PC-9 (cell line): ENCODE measurements at regions not wholly inside any gene's neighbourhood (a gene's known extent, or its start where the extent isn't known, plus 50 kb on each side); places are given as distances from the start of the nearest gene placed in this dataset.

Experiments
- BruUV-seq: library from RNA; stranded (reverse); fragments of 400-500 nt; replicated peaks from 2 replicates; lab custom pipeline; 2021; lab: Mats Ljungman, UMichigan
- CTCF ChIA-PET: fragments of 300-600 bp; sonication (Branson Sonifier 250); formaldehyde crosslinking; loops from one replicate; lab custom pipeline; 2022; ENCODE audit warnings: antibody characterized with exemption; lab: Charles Lee
- POLR2A ChIA-PET: fragments of 300-600 bp; sonication (Branson Sonifier 250); formaldehyde crosslinking; loops from one replicate; lab custom pipeline; 2022; ENCODE audit warnings: antibody characterized with exemption; ENCODE audit not compliant: unreplicated experiment; lab: Charles Lee
- DNase-seq, 2 experiments: peaks; one replicate each; pipeline versions ENCODE4 v3.0.0 to v3.0.0-alpha.2; 2015 to 2022; ENCODE audit warnings: mixed read lengths in 1 of 2
- H2AFZ ChIP-seq: fragments of 200-600 bp; sonication (generic); 2 replicates; pipeline ENCODE4 v1.8.1; 2017; ENCODE audit warnings: antibody characterized with exemption
- H3F3A ChIP-seq: fragments of 200-600 bp; sonication (generic); 2 replicates; pipeline ENCODE4 v1.8.1; 2017; ENCODE audit warnings: antibody characterized with exemption, mild to moderate bottlenecking, low read depth; ENCODE audit not compliant: insufficient read depth
- H3K27ac ChIP-seq: fragments of 200-600 bp; sonication (generic); 2 replicates; pipeline ENCODE4 v1.6.1; 2016; ENCODE audit warnings: mixed run types
- H3K27me3 ChIP-seq: fragments of 200-600 bp; sonication (generic); 2 replicates; pipeline ENCODE4 v1.6.1; 2016; ENCODE audit warnings: low read depth, mixed run types; ENCODE audit not compliant: insufficient read depth
- H3K36me3 ChIP-seq: fragments of 200-600 bp; sonication (generic); 2 replicates; pipeline ENCODE4 v1.6.1; 2016; ENCODE audit warnings: low read depth, mixed run types
- H3K4me1 ChIP-seq: fragments of 200-600 bp; sonication (generic); replicated peaks from 2 replicates; pipeline ENCODE4 v1.6.1; 2016; ENCODE audit warnings: mixed run types; ENCODE audit not compliant: insufficient read depth
- H3K4me2 ChIP-seq: fragments of 200-600 bp; sonication (generic); 2 replicates; pipeline ENCODE4 v1.6.1; 2017; ENCODE audit warnings: mixed run types
- H3K4me3 ChIP-seq: fragments of 200-600 bp; sonication (generic); 2 replicates; pipeline ENCODE4 v1.6.1; 2016; ENCODE audit warnings: mixed run types
- H3K79me2 ChIP-seq: fragments of 200-600 bp; sonication (generic); 2 replicates; pipeline ENCODE4 v1.6.1; 2017; ENCODE audit warnings: low read depth, mixed run types
- H3K9me2 ChIP-seq: fragments of 200-600 bp; sonication (generic); 2 replicates; pipeline ENCODE4 v1.8.1; 2017; ENCODE audit warnings: mild to moderate bottlenecking; ENCODE audit not compliant: insufficient read depth
- H3K9me3 ChIP-seq: fragments of 200-600 bp; sonication (generic); 2 replicates; pipeline ENCODE4 v1.8.1; 2016; ENCODE audit warnings: low read depth; ENCODE audit not compliant: insufficient read depth
- H4K20me1 ChIP-seq: fragments of 200-600 bp; sonication (generic); 2 replicates; pipeline ENCODE4 v1.8.1; 2017; ENCODE audit not compliant: insufficient read depth
- CTCF ChIP-seq: fragments of 200-600 bp; sonication (generic); conservative IDR thresholded peaks from 2 replicates; pipeline ENCODE4 v1.6.1; 2017; ENCODE audit warnings: mixed run types, antibody characterized with exemption, mild to moderate bottlenecking, moderate library complexity
- EZH2 ChIP-seq: fragments of 200-600 bp; sonication (generic); IDR thresholded peaks from 2 replicates; pipeline ENCODE4 v1.8.0; 2017; ENCODE audit warnings: antibody characterized with exemption, low read depth
- intact Hi-C: fragments of 100-400 bp; cut with micrococcal nuclease; formaldehyde crosslinking; loops from one replicate; pipeline ENCODE4 v1.10.0; 2022; ENCODE audit not compliant: unreplicated experiment

GRCh38 chr22:20648306-20648903 is 125.5 kb upstream of the SERPIND1 start:
- no peaks in the 10 kb centered on the region for H3K9me2 ChIP-seq
- ChIA-PET POLR2A (no interaction called here), CTCF (no interaction called here)
- no peaks in the 10 kb centered on the region for H3K9me3 ChIP-seq
- H4K20me1 ChIP-seq, result no peaks in the 10 kb centered on the region
- BruUV-seq, result no TSS peak
- H3K27me3 ChIP-seq, result no peaks in the 10 kb centered on the region; the same call in 1 of the 2 replicates
- H3F3A ChIP-seq, result no peaks in the 10 kb centered on the region
- no peak overlapping the region for H3K4me2 ChIP-seq
- no peak overlapping the region for H3K27ac ChIP-seq
- no peaks in the 10 kb centered on the region for H3K4me1 ChIP-seq
- intact Hi-C loops, result no loop called here
- no peaks in the 10 kb centered on the region for H3K79me2 ChIP-seq
- H3K36me3 ChIP-seq, result no peaks in the 10 kb centered on the region
- TF ChIP-seq CTCF (no peak), EZH2 (no peak)
- H3K4me3 ChIP-seq, result no peak overlapping the region
- DNase-seq, result no peak
- H2AFZ ChIP-seq, result no peak overlapping the region

GRCh38 chr22:20650294-20651207 is 123.4 kb upstream of the SERPIND1 start:
- no peaks in the 10 kb centered on the region for H3K79me2 ChIP-seq
- BruUV-seq, result no TSS peak
- H3K27me3 ChIP-seq, result no peaks in the 10 kb centered on the region
- H3K4me3 ChIP-seq, result no peak overlapping the region
- no peaks in the 10 kb centered on the region for H3K9me2 ChIP-seq
- H3K9me3 ChIP-seq, result no peaks in the 10 kb centered on the region
- no peak overlapping the region for H2AFZ ChIP-seq
- TF ChIP-seq CTCF (no peak), EZH2 (no peak)
- ChIA-PET CTCF (no interaction called here), POLR2A (interaction anchor here (0.7 kb wide), 1 partner anchor 18 kb away, joined by 4 read pairs; no protein-coding TSS in a partner anchor)
- intact Hi-C loops, result no loop called here
- H3K4me1 ChIP-seq, result no peaks in the 10 kb centered on the region
- H3K4me2 ChIP-seq, result no peak overlapping the region
- H4K20me1 ChIP-seq, result no peaks in the 10 kb centered on the region
- H3F3A ChIP-seq, result no peaks in the 10 kb centered on the region
- no peaks in the 10 kb centered on the region for H3K36me3 ChIP-seq
- no peak for DNase-seq
- H3K27ac ChIP-seq, result no peak overlapping the region

GRCh38 chr22:20651286-20651685 is 122.6 kb upstream of the SERPIND1 start:
- TF ChIP-seq EZH2, result no peak
- no peak for TF ChIP-seq CTCF
- Histone ChIP-seq H3K79me2 (no peaks in the 10 kb centered on the region), H3K9me2 (no peaks in the 10 kb centered on the region)

More at GRCh38 chr22:20651286-20651685, 122.6 kb upstream of the SERPIND1 start:
- Histone ChIP-seq H3F3A (no peaks in the 10 kb centered on the region), H3K36me3 (no peaks in the 10 kb centered on the region), H3K27ac (no peak overlapping the region), H3K4me2 (no peak overlapping the region), H2AFZ (no peak overlapping the region), H3K9me3 (no peaks in the 10 kb centered on the region), H3K4me3 (no peak overlapping the region), H3K4me1 (no peaks in the 10 kb centered on the region), H3K27me3 (no peaks in the 10 kb centered on the region), H4K20me1 (no peaks in the 10 kb centered on the region)
- CTCF ChIA-PET, result interaction anchor here (0.6 kb wide), 1 partner anchor 962 kb away, joined by 5 read pairs; no protein-coding TSS in a partner anchor
- no peak for DNase-seq
- POLR2A ChIA-PET, result interaction anchor here (0.7 kb wide), 1 partner anchor 19 kb away, joined by 4 read pairs; no protein-coding TSS in a partner anchor
- intact Hi-C loops, result no loop called here
- BruUV-seq, result no TSS peak
